ENCODE measurements at regions not wholly inside any gene's neighbourhood (a gene's known extent, or its start where the extent isn't known, plus 50 kb on each side); places are given as distances from the start of the nearest gene placed in this dataset.
"Not testable (repeated sequence)": the region's sequence is repeated elsewhere in the genome, so short reads cannot be mapped to it uniquely, and the experiment has no call there.

DNA sequence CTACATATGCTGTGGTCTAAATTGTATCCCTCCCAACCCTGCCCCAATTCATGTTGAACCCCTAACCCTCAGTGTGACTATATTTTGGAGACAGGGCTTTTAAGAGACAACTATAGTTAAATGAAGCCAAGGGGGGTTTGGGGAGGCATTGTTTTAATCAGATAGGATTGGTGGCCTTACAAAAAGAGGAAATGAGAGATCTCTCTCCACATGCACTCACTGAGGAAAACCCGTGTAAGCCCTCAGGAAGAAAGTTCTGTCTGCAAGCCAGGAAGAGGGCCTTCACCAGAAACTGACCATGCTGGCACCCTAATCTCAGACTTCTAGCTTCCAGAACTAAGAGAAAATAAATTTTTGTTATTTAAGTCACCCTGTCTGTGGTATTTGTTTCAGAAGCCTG is 276.7 kb downstream of the KIF20B start:
- peaks cover 0 to 2% (median 0%) of the 10 kb centered on the region in 3 donors for H3K27me3 Mint-ChIP-seq (ENCODE audit: low read depth in 3 of 3)
- peaks cover 0 to 4% (median 0%) of the 10 kb centered on the region in 6 donors for H3K9me3 Mint-ChIP-seq
- peaks cover 0 to 3% (median 0%) of the 10 kb centered on the region in 3 donors for H3K36me3 Mint-ChIP-seq
- no peak for DNase-seq
- H3K4me3 Mint-ChIP-seq: no peak overlapping the region
- no peaks in the 10 kb centered on the region for H3K4me1 Mint-ChIP-seq
- no peak overlapping the region for H3K27ac Mint-ChIP-seq

DNA sequence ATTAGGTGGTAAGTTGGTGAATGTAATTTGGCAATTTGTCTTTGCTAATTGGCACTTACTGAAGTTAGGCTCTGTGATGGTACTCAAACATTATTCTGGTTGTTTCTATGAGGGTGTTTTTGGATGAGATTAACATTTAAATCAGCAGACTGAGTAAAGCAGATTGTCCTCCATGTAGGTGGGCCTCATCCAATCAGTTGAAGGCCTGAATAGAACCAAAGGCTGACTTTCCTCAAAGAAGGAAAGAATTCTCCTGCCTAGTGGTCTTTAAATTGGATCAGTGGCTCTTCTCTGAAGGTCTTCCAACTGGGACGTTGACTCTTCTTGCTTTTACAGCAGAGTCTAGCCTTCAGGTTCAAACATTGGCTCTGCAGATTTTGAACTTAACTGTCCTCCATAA is 278.3 kb downstream of the KIF20B start:
- no peak overlapping the region for H3K4me3 Mint-ChIP-seq
- peaks cover 0 to 2% (median 0%) of the 10 kb centered on the region in 3 donors for H3K27me3 Mint-ChIP-seq (ENCODE audit: low read depth in 3 of 3)
- no peak for DNase-seq
- H3K4me1 Mint-ChIP-seq: no peaks in the 10 kb centered on the region
- H3K27ac Mint-ChIP-seq: no peak overlapping the region
- peaks cover 0 to 4% (median 0%) of the 10 kb centered on the region in 6 donors for H3K9me3 Mint-ChIP-seq
- peaks cover 0 to 3% (median 0%) of the 10 kb centered on the region in 3 donors for H3K36me3 Mint-ChIP-seq

DNA sequence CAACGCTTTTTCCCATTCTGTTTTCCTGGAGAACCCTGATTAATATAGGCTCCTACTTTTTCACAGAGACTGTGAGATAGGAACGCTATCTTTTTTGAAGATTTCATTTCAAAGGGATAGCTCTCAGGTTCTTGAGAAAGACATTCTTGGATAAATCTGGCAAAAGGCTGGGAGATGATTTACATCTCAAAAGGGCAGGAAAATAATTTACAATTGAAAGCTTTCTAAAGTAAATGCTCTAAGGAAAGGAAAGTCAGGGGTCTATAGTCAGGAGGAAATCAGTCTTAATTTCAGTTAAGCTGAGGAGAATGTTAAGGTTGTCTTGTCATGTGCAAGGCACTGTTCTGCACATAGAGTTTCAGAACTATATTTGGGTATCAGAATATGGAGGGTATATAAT is 278.8 kb downstream of the KIF20B start:
- Mint-ChIP-seq H3K4me1 (no peaks in the 10 kb centered on the region), H3K4me3 (no peak overlapping the region), H3K36me3 (peaks cover 0 to 3% (median 0%) of the 10 kb centered on the region in 3 donors), H3K27me3 (ENCODE audit: low read depth in 3 of 3) (peaks cover 0 to 2% (median 0%) of the 10 kb centered on the region in 3 donors), H3K9me3 (peaks cover 0 to 4% (median 0%) of the 10 kb centered on the region in 6 donors), H3K27ac (no peak overlapping the region)
- DNase-seq: no peak

DNA sequence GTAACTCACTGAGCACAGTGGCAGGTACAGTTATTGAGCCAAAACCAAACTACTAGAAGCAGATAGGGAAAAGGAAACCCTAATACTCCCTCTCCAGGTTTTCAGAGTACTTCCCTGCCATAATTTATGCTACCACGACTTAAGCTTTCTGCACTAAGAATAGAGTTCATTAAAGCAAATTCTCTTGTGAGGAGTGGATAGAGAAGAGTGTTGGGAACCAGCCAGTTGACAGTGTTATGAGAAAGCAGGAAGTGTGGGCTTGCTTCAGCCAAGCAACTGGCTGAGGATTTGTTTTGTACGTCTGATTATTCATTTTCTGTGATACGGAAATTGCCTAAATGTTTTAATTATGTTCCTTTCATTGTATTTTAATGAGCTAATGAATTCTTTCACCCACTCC is 280.5 kb downstream of the KIF20B start:
- H3K27ac Mint-ChIP-seq: no peak overlapping the region
- no peak overlapping the region for H3K4me3 Mint-ChIP-seq
- DNase-seq: no peak
- peaks cover 0 to 3% (median 0%) of the 10 kb centered on the region in 3 donors for H3K36me3 Mint-ChIP-seq
- H3K4me1 Mint-ChIP-seq: no peaks in the 10 kb centered on the region
- peaks cover 0 to 6% (median 0%) of the 10 kb centered on the region in 6 donors for H3K9me3 Mint-ChIP-seq
- peaks cover 0 to 2% (median 0%) of the 10 kb centered on the region in 3 donors for H3K27me3 Mint-ChIP-seq (ENCODE audit: low read depth in 3 of 3)

DNA sequence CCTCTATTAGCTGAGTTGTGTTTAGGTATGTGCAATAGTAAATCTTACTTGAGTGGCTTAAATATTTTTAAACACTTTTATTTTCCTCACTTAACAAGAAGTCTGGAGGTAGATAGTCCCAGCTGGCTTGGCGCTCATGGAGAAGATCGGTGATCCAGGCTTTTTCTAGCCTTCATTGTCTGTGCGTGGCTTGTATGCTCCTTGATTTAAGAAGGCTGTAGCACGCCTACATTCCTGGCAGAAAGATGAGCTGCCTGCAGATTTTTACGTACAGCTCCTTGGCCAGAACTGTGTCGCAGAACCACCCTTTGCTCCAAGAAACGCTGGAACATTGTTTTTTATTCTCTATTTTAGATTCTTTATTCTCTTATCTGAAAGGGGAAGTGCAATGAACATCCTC is 284.1 kb downstream of the KIF20B start:
- Mint-ChIP-seq H3K27me3 (ENCODE audit: low read depth in 3 of 3) (no peaks in the 10 kb centered on the region), H3K36me3 (peaks cover 0 to 3% (median 0%) of the 10 kb centered on the region in 3 donors), H3K4me3 (no peak overlapping the region), H3K9me3 (peaks cover 0 to 13% (median under 1%) of the 10 kb centered on the region in 6 donors), H3K4me1 (no peaks in the 10 kb centered on the region), H3K27ac (no peak overlapping the region)
- no peak for DNase-seq

DNA sequence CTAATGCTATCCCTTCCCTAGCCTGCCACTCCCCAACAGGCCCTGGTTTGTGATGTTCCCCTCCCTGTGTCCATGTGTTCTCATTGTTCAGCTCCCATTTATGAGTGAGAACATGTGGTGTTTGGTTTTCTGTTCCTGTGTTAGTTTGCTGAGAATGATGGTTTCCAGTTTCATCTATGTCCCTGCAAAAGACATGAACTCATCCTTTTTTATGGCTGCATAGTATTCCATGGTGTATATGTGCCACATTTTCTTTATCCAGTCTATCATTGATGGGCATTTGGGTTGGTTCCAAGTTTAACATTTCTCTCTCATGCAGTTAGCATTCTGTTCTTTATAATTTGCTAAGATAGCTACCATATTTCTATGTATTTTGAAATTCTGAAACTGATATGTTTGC is 287.0 kb downstream of the KIF20B start:
- not testable (repeated sequence) for H3K9me3 Mint-ChIP-seq; H3K27me3 Mint-ChIP-seq (ENCODE audit: low read depth in 3 of 3); H3K36me3 Mint-ChIP-seq; H3K4me1 Mint-ChIP-seq; H3K4me3 Mint-ChIP-seq; DNase-seq; H3K27ac Mint-ChIP-seq

DNA sequence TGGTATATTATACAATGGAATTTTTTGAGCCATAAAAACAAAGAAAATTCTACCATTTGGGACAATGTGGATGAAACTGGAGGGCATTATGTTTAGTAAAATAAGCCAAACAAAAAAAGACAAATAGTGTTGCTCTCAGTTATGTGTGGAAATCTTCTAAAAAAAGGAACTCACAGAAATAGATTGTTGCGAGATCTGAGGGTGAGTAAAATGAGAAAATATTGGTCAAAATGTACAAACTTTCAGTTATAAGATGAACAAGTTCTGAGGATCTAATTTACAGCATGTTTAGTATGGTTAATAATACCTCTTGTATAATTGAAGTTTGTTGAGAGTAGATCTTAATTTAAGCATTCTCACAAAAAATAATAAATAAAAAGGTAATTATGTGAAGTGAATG is 291.2 kb downstream of the KIF20B start:
- H3K27ac Mint-ChIP-seq: no peak overlapping the region

DNA sequence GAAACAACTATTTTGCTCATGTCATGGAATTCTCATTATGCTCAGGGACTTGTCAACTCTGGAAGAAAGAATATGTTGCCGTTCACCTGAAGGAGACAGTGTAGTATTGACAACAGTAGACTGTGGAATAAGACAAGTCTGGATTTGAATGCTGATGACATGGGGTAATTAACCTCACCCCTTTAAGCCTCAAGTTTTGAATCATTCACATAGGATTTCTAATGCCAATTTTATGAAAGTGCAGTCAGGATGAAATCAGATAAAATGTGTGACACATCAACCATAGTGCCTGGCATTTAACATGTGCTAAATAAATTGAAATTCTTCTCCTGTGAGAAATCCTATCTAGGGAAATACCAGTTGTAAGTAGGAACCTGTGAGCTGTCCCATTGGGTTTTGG is 305.8 kb downstream of the KIF20B start:
- H3K36me3 Mint-ChIP-seq: no peaks in the 10 kb centered on the region
- H3K4me3 Mint-ChIP-seq: no peak overlapping the region
- H3K9me3 Mint-ChIP-seq: peaks cover 1 to 7% (median 6%) of the 10 kb centered on the region in 6 donors
- peaks cover 0 to 2% (median 0%) of the 10 kb centered on the region in 3 donors for H3K27me3 Mint-ChIP-seq (ENCODE audit: low read depth in 3 of 3)
- H3K4me1 Mint-ChIP-seq: no peaks in the 10 kb centered on the region
- H3K27ac Mint-ChIP-seq: no peak overlapping the region
- DNase-seq: no peak

More for the DNA sequence above, 291.2 kb downstream of the KIF20B start:
- peaks cover 0 to 2% (median 0%) of the 10 kb centered on the region in 3 donors for H3K27me3 Mint-ChIP-seq (ENCODE audit: low read depth in 3 of 3)
- H3K4me1 Mint-ChIP-seq: no peaks in the 10 kb centered on the region
- H3K36me3 Mint-ChIP-seq: no peaks in the 10 kb centered on the region
- H3K4me3 Mint-ChIP-seq: no peak overlapping the region
- peaks cover 0 to 4% (median 3%) of the 10 kb centered on the region in 6 donors for H3K9me3 Mint-ChIP-seq
- DNase-seq: no peak

DNA sequence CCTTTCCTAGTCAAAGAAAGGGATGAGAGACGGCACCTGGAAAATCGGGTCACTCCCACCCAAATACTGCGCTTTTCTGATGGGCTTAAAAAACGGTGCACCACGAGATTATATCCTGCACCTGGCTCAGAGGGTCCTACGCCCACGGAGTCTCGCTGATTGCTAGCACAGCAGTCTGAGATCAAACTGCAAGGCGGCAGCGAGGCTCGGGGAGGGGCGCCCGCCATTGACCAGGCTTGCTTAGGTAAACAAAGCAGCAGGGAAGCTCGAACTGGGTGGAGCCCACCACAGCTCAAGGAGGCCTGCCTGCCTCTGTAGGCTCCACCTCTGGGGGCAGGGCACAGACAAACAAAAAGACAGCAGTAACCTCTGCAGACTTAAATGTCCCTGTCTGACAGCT is 309.9 kb downstream of the KIF20B start:
- H3K27ac Mint-ChIP-seq; H3K4me1 Mint-ChIP-seq; H3K36me3 Mint-ChIP-seq; H3K4me3 Mint-ChIP-seq; H3K27me3 Mint-ChIP-seq (ENCODE audit: low read depth in 3 of 3); DNase-seq; H3K9me3 Mint-ChIP-seq: not testable (repeated sequence)

DNA sequence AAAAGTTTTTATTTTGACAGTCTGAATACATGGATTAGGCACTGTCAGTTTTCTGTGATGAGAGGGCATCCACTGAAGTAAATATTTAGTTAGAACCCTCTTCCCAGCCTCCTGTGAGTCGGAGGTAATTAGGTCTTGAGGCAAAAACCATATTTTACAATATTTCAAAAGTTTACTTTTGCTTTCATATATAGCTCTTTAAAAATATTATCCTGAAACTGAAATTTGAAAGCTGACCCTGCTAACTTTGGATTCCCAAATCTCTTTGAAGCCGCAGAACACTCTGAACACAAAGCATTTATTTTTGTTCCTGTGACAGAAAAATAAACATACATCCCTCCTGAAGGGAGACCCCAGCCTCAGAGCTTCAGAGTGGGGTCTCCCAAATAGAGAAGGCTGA is 317.4 kb downstream of the KIF20B start:
- no peak for DNase-seq
- Mint-ChIP-seq H3K36me3 (no peaks in the 10 kb centered on the region), H3K27me3 (ENCODE audit: low read depth in 3 of 3) (peaks cover 0 to 2% (median 1%) of the 10 kb centered on the region in 3 donors), H3K4me3 (no peak overlapping the region), H3K9me3 (peaks cover 0 to 8% (median under 1%) of the 10 kb centered on the region in 6 donors), H3K27ac (no peak overlapping the region), H3K4me1 (no peaks in the 10 kb centered on the region)

DNA sequence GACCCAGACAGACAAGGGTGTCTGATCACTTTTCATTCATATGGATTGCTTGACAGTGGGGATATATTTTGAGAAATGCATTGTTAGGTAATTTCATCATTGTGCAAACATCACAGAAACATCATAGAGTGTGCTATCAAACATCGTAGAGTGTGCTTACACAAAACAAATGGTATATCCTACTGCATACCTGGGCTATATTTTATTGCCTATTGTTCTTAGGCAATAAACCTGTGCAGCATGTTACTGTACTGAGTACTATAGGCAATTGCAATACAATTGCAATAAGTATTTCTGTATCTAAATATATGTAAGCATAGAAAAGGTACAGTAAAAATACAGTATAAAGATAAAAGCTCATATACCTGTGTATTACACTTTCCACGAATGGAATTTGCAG is 319.1 kb downstream of the KIF20B start:
- no peak overlapping the region for H3K27ac Mint-ChIP-seq
- DNase-seq: no peak
- no peaks in the 10 kb centered on the region for H3K36me3 Mint-ChIP-seq
- H3K4me1 Mint-ChIP-seq: no peaks in the 10 kb centered on the region
- no peak overlapping the region for H3K4me3 Mint-ChIP-seq
- H3K9me3 Mint-ChIP-seq: peaks cover 2 to 11% (median 3%) of the 10 kb centered on the region in 6 donors
- H3K27me3 Mint-ChIP-seq (ENCODE audit: low read depth in 3 of 3): peaks cover 1 to 3% (median 2%) of the 10 kb centered on the region in 3 donors

DNA sequence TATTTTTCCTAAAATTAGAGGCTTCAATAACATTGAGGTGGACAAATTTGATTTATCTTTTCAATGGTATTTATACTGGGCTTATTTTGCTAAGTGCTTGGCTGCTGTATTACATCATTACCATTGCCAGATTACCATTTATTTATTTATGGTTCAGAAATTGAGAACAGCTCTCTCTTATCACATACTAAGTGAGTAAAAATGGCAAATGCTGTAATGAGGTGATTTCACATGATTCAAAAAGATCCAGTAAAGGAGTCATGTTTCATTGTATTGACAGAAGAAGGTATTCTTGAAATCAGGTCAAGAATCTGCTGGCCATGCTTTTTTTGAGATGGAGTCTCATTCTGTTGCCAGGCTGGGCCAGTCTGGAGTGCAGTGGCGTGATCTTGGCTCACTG is 322.6 kb downstream of the KIF20B start:
- Mint-ChIP-seq H3K4me3 (no peak overlapping the region), H3K9me3 (peaks cover 2 to 7% (median 4%) of the 10 kb centered on the region in 6 donors), H3K27me3 (ENCODE audit: low read depth in 3 of 3) (peaks cover 0 to 3% (median 1%) of the 10 kb centered on the region in 3 donors), H3K27ac (no peak overlapping the region), H3K36me3 (no peaks in the 10 kb centered on the region), H3K4me1 (no peaks in the 10 kb centered on the region)
- no peak for DNase-seq

DNA sequence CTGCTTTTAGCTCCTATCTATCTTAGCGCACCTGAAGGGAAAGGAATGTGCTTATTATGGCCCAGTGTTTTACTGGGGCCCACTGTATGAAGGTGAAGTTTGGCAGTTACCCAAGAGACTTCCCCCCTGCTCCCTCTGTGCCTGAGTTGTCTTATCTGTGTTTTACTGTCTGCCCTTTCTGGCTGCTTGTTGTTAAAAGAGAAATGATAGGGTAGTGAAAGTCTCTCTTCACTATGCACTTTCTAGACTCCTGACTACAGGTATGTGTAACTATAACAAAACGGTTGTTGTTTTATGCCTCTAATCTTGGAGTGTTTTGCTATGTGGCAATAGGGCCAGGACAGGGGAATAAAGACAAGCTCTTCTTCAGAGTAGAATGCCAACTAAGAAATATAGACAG is 326.9 kb downstream of the KIF20B start:
- no peak for DNase-seq
- peaks cover 2 to 12% (median 7%) of the 10 kb centered on the region in 6 donors for H3K9me3 Mint-ChIP-seq
- H3K4me1 Mint-ChIP-seq: no peaks in the 10 kb centered on the region
- no peak overlapping the region for H3K27ac Mint-ChIP-seq
- H3K27me3 Mint-ChIP-seq (ENCODE audit: low read depth in 3 of 3): peaks cover 0 to 5% (median 0%) of the 10 kb centered on the region in 3 donors
- H3K4me3 Mint-ChIP-seq: no peak overlapping the region
- peaks cover 0 to 5% (median 0%) of the 10 kb centered on the region in 3 donors for H3K36me3 Mint-ChIP-seq

DNA sequence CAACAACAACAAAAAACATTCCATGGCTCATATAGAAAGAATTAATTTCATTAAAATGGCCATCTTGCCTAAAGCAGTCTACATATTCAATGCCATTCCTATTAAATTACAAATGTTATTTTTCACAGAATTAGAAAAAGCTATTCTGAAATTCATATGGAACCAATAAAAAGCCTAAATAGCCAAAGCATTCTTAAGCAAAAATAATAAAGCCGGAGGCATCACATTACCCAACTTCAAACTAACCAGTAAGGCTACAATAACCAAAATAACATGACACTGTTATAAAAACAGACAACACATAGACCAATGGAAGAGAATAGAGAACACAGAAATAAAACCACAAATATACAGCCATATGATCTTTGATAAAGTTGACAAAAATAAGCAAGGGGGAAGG is 330.4 kb downstream of the KIF20B start:
- Mint-ChIP-seq H3K36me3 (peaks cover 0 to 5% (median 0%) of the 10 kb centered on the region in 3 donors), H3K4me3 (no peak overlapping the region), H3K27ac (no peak overlapping the region), H3K4me1 (no peaks in the 10 kb centered on the region), H3K9me3 (peaks cover 2 to 7% (median 6%) of the 10 kb centered on the region in 6 donors), H3K27me3 (ENCODE audit: low read depth in 3 of 3) (peaks cover 0 to 2% (median 2%) of the 10 kb centered on the region in 3 donors)
- DNase-seq: no peak

DNA sequence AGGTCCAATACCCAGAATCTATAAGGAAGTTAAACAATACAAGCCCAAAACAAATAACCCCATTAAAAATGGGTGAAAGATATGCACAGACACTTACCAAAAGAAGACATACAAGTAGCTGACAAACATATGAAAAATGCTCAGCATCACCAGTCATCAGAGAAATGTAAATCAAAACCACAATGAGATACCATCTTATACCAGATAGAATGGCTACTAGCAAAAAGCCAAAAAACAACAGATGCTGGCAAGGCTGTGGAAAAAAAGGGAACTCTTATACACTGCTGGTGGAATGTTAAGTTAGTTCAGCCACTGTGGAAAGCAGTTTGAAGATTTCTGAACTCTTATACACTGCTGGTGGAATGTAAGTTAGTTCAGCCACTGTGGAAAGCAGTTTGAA is 331.1 kb downstream of the KIF20B start:
- Mint-ChIP-seq H3K4me3 (no peak overlapping the region), H3K27me3 (ENCODE audit: low read depth in 3 of 3) (peaks cover 0 to 2% (median 2%) of the 10 kb centered on the region in 3 donors), H3K4me1 (no peaks in the 10 kb centered on the region), H3K9me3 (peaks cover 5 to 7% (median 6%) of the 10 kb centered on the region in 6 donors), H3K36me3 (peaks cover 0 to 5% (median 0%) of the 10 kb centered on the region in 3 donors), H3K27ac (no peak overlapping the region)
- DNase-seq: no peak

Measured in immature natural killer cell (primary cell).